ENCODE measurements at regions not wholly inside any gene's neighbourhood (a gene's known extent, or its start where the extent isn't known, plus 50 kb on each side); places are given as distances from the start of the nearest gene placed in this dataset.

- TF ChIP-seq GABPA (IDR thresholded peaks at IDR 0.05; ENCODE audit: low read depth), result no peak
- no peak for TF ChIP-seq CTCF (IDR thresholded peaks at IDR 0.05; ENCODE audit: insufficient read depth, low read length)
- TF ChIP-seq POLR2AphosphoS5 (IDR thresholded peaks at IDR 0.05; ENCODE audit: low read depth), result no peak
- no peak for TF ChIP-seq REST (IDR thresholded peaks at IDR 0.05; ENCODE audit: insufficient replicate concordance, low read depth)
These were observed 193.4 kb downstream of the SHOX2 start for GRCh38 chr3:157912514-157913451.

Data from HL-60 (cell line).